NB4 (cell line): ENCODE measurements at regions not wholly inside any gene's neighbourhood (a gene's known extent, or its start where the extent isn't known, plus 50 kb on each side); places are given as distances from the start of the nearest gene placed in this dataset.

Experiments
- CTCF ChIP-seq: IDR thresholded peaks from one replicate; pipeline ENCODE4 v1.5.1; 2012; ENCODE audit warnings: low read depth, low read length
- MYC ChIP-seq: IDR thresholded peaks from 2 replicates; pipeline ENCODE4 v1.6.1; 2011; ENCODE audit warnings: low read depth, low read length
- POLR2A ChIP-seq: IDR thresholded peaks from 2 replicates; pipeline ENCODE4 v1.6.1; 2011; ENCODE audit warnings: mild to moderate bottlenecking; ENCODE audit not compliant: insufficient read length; ENCODE audit errors: extremely low read depth
- TF ChIP-seq, protein P1 (sequence below): IDR thresholded peaks from 2 replicates; pipeline ENCODE4 v1.6.1; 2011; ENCODE audit warnings: low read depth, low read length

GRCh38 chr10:130982802-130983201 lies 328.7 kb downstream of the TCERG1L start:
- TF ChIP-seq CTCF (no peak), POLR2A (no peak), MYC (no peak)
- TF ChIP-seq, protein P1, sequence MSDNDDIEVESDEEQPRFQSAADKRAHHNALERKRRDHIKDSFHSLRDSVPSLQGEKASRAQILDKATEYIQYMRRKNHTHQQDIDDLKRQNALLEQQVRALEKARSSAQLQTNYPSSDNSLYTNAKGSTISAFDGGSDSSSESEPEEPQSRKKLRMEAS, result no peak
